WTC11 (cell line): ENCODE measurements at regions not wholly inside any gene's neighbourhood (a gene's known extent, or its start where the extent isn't known, plus 50 kb on each side); places are given as distances from the start of the nearest gene placed in this dataset.

ENCODE experiments used
- CREB1 ChIP-seq: sonication (generic); formaldehyde crosslinking; IDR thresholded peaks from 2 replicates; pipeline ENCODE4 v1.8.0; 2023; ENCODE audit warnings: mild to moderate bottlenecking, missing genetic modification reagents
- FOXJ3 ChIP-seq: sonication (generic); formaldehyde crosslinking; IDR thresholded peaks from 2 replicates; pipeline ENCODE4 v1.9.0; 2021; ENCODE audit warnings: missing genetic modification reagents, mild to moderate bottlenecking, borderline replicate concordance
- FOXK1 ChIP-seq: sonication (generic); formaldehyde crosslinking; IDR thresholded peaks from 2 replicates; pipeline ENCODE4 v1.8.0; 2022; ENCODE audit warnings: mild to moderate bottlenecking, moderate library complexity, missing genetic modification reagents
- GTF2I ChIP-seq: fragments of 250-450 bp; sonication (Bioruptor Pico); conservative IDR thresholded peaks from 2 replicates; pipeline ENCODE4 v1.4.0; 2021; ENCODE audit warnings: mild to moderate bottlenecking
- TF ChIP-seq, protein P1 (sequence below): fragments of 200-600 bp; IDR thresholded peaks from 2 replicates; pipeline ENCODE4 v1.8.0; 2022; ENCODE audit warnings: antibody characterized with exemption
- TF ChIP-seq, protein P2 (sequence below): sonication (generic); formaldehyde crosslinking; IDR thresholded peaks from 2 replicates; pipeline ENCODE4 v1.8.1; 2023; ENCODE audit warnings: mild to moderate bottlenecking, moderate library complexity, missing genetic modification reagents

- TF ChIP-seq, protein P1, sequence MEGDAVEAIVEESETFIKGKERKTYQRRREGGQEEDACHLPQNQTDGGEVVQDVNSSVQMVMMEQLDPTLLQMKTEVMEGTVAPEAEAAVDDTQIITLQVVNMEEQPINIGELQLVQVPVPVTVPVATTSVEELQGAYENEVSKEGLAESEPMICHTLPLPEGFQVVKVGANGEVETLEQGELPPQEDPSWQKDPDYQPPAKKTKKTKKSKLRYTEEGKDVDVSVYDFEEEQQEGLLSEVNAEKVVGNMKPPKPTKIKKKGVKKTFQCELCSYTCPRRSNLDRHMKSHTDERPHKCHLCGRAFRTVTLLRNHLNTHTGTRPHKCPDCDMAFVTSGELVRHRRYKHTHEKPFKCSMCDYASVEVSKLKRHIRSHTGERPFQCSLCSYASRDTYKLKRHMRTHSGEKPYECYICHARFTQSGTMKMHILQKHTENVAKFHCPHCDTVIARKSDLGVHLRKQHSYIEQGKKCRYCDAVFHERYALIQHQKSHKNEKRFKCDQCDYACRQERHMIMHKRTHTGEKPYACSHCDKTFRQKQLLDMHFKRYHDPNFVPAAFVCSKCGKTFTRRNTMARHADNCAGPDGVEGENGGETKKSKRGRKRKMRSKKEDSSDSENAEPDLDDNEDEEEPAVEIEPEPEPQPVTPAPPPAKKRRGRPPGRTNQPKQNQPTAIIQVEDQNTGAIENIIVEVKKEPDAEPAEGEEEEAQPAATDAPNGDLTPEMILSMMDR, result no peak
- no peak for TF ChIP-seq FOXJ3 (CRISPR knock-in tag)
- TF ChIP-seq CREB1 (CRISPR knock-in tag), result no peak
- TF ChIP-seq, protein P2, sequence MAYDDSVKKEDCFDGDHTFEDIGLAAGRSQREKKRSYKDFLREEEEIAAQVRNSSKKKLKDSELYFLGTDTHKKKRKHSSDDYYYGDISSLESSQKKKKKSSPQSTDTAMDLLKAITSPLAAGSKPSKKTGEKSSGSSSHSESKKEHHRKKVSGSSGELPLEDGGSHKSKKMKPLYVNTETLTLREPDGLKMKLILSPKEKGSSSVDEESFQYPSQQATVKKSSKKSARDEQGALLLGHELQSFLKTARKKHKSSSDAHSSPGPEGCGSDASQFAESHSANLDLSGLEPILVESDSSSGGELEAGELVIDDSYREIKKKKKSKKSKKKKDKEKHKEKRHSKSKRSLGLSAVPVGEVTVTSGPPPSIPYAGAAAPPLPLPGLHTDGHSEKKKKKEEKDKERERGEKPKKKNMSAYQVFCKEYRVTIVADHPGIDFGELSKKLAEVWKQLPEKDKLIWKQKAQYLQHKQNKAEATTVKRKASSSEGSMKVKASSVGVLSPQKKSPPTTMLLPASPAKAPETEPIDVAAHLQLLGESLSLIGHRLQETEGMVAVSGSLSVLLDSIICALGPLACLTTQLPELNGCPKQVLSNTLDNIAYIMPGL (CRISPR knock-in tag), result no peak
- no peak for TF ChIP-seq GTF2I (CRISPR knock-in tag)
- TF ChIP-seq FOXK1, result no peak
These were observed 329.0 kb downstream of the STIM2 start for GRCh38 chr4:27189683-27190082.
